DMS 273 (cell line): ENCODE measurements at regions not wholly inside any gene's neighbourhood (a gene's known extent, or its start where the extent isn't known, plus 50 kb on each side); places are given as distances from the start of the nearest gene placed in this dataset.

Experiments used
- DNase-seq: peaks from one replicate; lab custom pipeline; 2025; ENCODE audit not compliant: unreplicated experiment; lab: John Stamatoyannopoulos, UW

DNA sequence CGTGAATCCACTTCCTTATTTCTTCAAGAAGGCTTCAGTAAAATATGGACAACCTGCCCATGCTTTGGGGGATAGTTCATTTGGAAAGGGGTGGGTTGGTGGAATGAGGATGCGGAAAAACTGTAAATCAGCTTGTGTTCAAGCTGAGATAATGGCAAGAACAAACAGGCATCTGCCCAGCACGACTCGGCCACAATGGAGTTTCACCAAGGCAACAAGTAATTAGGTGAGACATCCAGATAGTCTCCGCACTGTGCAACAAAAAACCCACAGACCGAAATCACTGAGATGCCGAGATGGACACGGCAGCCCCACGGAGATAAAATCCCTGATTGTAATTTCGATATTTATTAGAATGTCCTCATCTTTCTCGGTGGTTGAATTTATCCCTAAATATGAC, 455.2 kb downstream of the AJAP1 start:
- no peak for DNase-seq

DNA sequence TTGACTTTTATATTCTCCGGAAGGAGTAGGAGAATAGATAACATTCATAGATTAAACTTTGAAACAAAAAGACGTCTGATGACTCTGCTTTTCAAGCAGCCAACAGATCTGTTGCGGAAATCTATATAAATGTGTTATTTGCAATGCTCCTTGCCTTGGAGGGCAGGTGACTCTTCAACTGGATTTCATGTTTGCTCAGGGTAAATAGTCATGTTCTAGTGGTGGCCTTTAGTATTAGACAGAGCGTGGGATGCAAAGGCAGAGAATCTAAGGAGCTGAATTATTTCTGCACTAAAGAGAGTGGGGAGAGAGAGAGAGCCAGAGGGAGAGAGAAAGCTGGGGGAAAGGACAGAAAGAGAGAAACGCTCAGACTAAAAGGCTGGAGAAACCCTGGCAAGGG, 454.3 kb downstream of the AJAP1 start:
- no peak for DNase-seq

GRCh38 chr1:5105744-5106143, 451.3 kb downstream of the AJAP1 start:
- no peak for DNase-seq

GRCh38 chr1:5099558-5099957, 445.1 kb downstream of the AJAP1 start:
- DNase-seq: no peak

- DNase-seq: no peak
Measured at GRCh38 chr1:5098981-5099385, 444.6 kb downstream of the AJAP1 start.

DNA sequence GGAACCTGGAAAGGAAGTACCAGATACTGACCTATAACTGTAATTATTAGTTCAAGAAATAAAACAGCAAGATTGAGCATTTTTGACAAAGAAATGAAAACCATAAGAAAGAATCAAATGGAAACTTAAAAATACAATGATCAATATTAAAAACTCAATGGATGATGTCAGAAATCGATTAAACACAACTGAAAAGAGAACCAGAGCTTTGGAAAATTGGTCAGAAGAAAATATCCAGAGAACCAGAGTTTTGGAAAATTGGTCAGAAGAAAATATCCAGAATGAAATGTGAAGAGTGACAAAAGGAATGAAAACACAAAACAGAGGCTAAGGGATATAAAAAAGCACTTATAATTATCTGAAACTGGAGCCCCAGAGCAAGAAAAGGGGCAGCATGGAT, 438.6 kb downstream of the AJAP1 start:
- no peak for DNase-seq

GRCh38 chr1:5084676-5085075, 430.3 kb downstream of the AJAP1 start:
- no peak for DNase-seq

DNA sequence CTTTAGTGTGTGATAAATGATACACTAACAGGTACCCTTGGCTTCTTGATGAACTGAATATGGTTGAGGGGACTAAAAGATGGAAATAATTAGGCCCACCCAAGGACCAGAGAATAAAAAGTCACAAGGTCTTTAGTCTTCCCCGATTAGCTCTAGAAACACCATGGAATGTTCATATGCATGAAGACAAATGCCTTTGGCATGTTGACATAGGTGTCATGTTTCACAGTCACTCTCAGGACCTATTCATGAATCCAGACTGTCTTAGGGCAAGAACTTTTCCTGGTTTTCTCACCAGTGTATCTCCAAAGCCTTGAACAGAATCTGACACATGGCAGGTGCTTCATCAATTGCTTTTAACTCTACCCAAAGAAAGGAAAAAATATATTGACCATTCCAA, 412.8 kb downstream of the AJAP1 start:
- no peak for DNase-seq

- DNase-seq: no peak
Measured at GRCh38 chr1:5053744-5054143, 399.3 kb downstream of the AJAP1 start.

DNA sequence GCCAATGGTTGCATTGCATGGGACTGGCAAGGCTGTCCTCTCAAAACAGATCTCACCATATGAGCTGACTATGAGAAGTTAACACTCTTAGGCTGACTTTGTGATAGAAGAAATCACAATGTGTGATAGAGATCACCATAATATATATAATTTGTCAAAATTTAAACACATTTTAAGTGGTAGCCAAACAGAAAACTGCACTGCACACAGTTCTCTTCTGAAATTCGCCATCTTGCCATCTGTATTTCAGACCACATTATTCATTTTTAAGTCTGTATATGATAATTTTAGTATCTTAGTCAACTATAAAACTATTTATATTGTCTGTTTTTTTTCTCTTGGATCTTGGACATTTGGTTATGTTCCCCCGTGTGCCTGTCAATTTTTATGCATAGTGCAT, 374.7 kb downstream of the AJAP1 start:
- no peak for DNase-seq

DNA sequence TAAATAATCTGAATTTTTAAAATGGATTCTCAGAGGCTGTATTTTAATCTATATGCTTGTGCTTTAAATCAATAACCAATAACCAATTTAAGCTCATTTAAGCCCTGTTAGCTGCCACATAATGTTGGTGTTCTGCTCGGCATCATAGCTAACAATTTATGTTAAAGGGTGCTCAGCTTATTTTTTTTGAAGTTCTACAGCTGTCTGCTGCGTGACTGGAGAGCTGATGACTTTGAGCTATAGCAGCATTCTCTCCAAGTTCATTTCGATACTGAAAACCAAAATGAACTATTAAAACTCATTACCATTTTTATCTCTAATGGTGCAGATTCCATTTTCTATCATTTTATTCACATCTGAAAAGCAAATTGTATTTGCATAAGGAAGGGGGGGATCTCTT, 357.8 kb downstream of the AJAP1 start:
- no peak for DNase-seq

DNA sequence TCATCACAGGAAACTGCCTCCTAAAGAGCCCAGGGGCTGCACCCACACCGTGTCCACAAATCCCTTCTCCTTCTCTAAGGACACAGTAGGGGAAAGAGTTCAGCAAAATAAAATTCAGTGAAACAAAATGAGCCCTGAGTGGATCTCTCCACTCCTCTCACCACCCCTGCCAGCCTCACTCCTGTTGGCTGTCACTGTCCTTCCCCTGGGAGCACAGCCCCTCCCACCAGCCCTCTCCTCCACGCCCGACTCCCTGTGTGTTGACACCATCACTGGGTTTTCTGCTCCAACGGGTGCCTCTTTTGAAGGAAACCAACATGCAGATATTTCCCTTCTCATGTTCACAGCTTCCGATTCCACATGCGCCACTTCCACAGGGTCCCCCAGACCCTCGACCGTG, 356.2 kb downstream of the AJAP1 start:
- DNase-seq: no peak

DNA sequence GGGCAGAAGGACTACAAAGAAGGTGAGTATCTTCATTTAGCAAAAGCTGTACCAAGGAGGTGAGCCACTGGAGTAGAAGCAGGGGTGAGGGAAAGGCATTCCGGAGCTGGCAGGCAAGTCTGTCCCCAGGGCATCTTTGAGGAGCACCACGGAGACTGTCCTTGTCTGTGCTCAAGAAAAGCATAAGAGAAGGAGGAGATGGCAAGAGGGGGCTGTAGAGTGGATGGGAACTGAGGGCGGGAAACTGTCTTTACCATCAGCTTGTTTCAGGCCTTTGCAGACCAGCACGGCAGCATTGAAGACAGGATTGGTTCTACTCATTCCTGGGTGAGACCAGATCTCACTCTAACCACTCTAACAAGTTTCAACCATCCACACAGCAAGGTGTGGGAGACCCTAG, 355.8 kb downstream of the AJAP1 start:
- no peak for DNase-seq

- no peak for DNase-seq
Measured at GRCh38 chr1:5009376-5010065, 355.1 kb downstream of the AJAP1 start.

DNA sequence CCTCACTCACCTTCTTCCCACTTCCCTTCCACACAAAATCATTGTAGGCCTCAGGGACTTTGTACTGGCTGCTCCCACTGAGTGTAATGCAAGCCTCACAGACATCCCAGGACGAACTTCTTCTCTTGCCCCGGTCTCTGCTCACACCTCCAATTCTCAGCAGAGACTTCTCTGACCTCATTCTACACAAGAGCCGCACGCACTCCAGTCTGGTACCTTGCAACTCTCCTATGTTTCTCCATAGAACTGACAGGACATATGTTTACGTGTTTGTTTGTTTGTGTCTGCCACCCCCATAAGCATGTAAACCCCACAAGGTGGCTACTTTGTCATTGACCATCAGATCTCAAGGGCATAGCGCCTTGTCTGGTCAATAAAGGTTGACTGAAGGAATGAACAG, 350.8 kb downstream of the AJAP1 start:
- DNase-seq: no peak

DNA sequence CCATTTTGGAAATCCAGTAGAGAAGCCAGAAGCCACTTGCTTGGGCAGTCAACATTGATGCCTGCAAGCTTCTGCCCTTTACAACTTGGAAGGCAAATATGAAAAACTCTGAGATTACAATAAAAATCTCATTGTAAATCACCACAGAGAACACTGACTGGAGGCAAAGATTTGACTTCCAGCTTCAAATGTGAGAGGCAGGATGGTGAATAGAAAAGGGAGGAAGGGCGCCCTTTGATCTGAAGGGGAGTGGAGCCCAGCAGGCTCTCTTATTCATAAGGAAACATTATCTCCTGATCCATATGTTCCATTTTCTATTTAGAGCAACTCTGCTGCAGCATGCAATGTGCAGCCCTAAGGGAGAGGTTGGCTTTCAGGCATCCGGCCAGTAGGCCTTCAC, 348.3 kb downstream of the AJAP1 start:
- DNase-seq: no peak

DNA sequence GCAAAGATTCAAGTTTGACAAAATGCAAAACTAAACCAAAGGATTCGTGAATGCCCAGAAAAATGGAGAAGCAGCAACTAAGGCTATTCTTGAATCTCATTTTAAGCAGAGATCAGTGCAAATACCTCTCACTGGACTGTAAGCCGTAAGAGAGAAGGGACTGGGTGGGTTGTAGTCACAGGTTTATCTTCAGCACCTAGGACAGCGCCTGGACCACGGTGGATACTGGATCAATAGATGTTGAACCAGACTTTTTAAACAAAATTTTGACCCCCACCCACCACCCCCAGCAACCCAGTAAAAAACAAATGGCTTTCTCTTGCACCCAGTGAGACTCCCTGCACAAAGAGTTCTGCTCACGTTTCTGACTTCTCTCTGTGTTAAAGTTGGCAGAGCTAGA, 347.1 kb downstream of the AJAP1 start:
- no peak for DNase-seq

DNA sequence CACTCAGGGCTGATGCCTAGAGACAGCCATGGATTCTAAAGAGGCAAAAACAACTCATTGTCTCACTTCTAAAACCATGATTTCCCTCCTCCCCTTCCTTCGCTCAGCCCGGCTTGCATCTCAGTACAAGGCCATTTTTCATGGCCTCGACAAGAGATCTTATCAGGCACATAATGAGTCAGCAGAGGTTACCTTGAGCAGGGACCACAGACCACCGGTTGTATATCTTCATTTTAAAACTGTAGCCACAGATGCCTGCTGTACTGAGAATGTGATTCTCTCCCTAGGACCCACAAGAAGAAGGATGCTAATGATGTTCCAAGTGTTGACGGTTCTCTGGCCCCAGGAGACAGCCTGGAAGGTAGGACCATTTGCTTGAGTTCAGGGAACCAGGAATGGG, 331.9 kb downstream of the AJAP1 start:
- no peak for DNase-seq

- DNase-seq: no peak
Measured at GRCh38 chr1:4984841-4985240, 330.4 kb downstream of the AJAP1 start.

GRCh38 chr1:4980211-4980610, 325.8 kb downstream of the AJAP1 start:
- DNase-seq: no peak

DNA sequence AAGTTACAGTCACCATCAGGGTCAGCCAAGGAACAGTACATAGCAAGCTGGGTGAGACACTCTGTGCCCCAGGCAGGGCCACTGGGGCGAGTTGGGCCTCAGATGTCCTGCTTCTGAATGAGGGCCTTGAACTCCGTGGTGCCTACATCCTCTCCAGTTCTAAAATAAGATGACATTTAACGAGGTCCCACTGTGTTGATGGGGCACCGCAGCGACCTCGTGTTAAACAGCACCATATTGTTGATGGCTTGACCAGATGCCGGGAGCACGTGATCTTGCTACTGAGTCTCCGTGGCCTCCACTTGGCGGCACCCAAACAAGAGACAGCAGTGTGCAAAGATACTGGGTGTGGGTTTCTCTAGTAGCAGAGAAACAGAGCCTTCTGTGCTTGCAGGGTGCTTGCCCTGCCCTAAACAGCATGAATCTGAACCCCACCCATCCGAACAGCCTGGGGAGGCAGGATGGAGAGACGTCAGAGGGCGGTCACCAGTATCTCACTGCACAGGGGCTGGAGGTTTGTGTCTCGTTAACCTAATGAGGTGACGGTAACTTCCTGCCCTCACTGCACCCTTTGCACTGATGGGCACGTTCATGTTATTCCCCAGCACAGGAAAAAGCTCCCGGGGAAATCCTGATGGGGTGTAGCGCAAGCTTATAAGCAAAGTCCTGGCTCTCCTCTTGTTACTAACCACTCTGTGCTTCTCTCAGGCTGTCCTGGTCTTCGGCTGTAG, 324.4 kb downstream of the AJAP1 start:
- no peak for DNase-seq

DNA sequence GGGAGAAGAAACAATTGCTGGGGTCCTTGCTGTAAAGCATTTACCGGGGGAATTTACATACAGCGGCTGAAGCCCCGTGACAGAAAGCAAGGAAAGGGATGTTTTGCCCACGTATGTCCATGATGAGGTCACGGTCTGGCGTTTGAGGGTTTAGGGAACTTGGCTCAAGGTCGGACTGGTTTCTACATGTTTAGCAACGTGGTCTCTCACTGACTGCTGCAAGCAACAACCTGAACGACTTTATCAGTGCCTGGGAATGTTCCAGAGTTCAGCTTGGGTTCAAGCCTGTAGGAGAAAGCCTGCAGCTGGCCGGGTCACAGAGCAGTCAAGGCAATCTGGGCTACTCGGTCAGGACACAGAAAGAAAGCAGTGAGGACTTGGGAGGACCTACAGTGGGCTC, 323.3 kb downstream of the AJAP1 start:
- DNase-seq: no peak

GRCh38 chr1:4976859-4977440, 322.5 kb downstream of the AJAP1 start:
- no peak for DNase-seq
